Dendritic cell treated with granulocyte-macrophage colony-stimulating factor and Interleukin-4, amounts not matched to agents 40 ng/mL and 50 ng/mL, for 4 days (primary cell): ENCODE measurements at regions not wholly inside any gene's neighbourhood (a gene's known extent, or its start where the extent isn't known, plus 50 kb on each side); places are given as distances from the start of the nearest gene placed in this dataset.

Experiments used
- H3K27ac Mint-ChIP-seq: one replicate; pipeline ENCODE4 v1.8.0; 2022; ENCODE audit warnings: mild to moderate bottlenecking, mixed read lengths
- H3K27me3 Mint-ChIP-seq: one replicate; pipeline ENCODE4 v1.8.0; 2022; ENCODE audit warnings: mild to moderate bottlenecking, mixed read lengths
- H3K36me3 Mint-ChIP-seq: one replicate; pipeline ENCODE4 v1.8.0; 2022; ENCODE audit warnings: low read depth, mixed read lengths
- H3K4me1 Mint-ChIP-seq: one replicate; pipeline ENCODE4 v1.8.0; 2022; ENCODE audit warnings: low read depth, mixed read lengths
- H3K4me3 Mint-ChIP-seq: one replicate; pipeline ENCODE4 v1.8.0; 2022; ENCODE audit warnings: mild to moderate bottlenecking, moderate library complexity, mixed read lengths
- H3K9me3 Mint-ChIP-seq: one replicate; pipeline ENCODE4 v1.8.0; 2022; ENCODE audit warnings: mixed read lengths
- intact Hi-C: fragments of 100-400 bp; cut with micrococcal nuclease; formaldehyde crosslinking; loops from one replicate; pipeline ENCODE4 v1.15.0; 2022

- no peaks in the 10 kb centered on the region for H3K36me3 Mint-ChIP-seq
- H3K4me1 Mint-ChIP-seq: peaks cover 41% of the 10 kb centered on the region
- H3K4me3 Mint-ChIP-seq: no peak overlapping the region
- no peaks in the 10 kb centered on the region for H3K9me3 Mint-ChIP-seq
- intact Hi-C loops: loop anchor here (10.0 kb wide), 2 partner anchors 472 to 1488 kb away; no protein-coding TSS in a partner anchor
- peaks cover 23% of the 10 kb centered on the region for H3K27me3 Mint-ChIP-seq
- no peak overlapping the region for H3K27ac Mint-ChIP-seq
Measured at GRCh38 chr14:97546491-97547230, 749.5 kb downstream of the VRK1 start.

GRCh38 chr14:97550463-97550862 is 753.3 kb downstream of the VRK1 start:
- Mint-ChIP-seq H3K4me3 (no peak overlapping the region), H3K27ac (no peak overlapping the region), H3K36me3 (no peaks in the 10 kb centered on the region), H3K4me1 (peaks cover 9% of the 10 kb centered on the region), H3K27me3 (peaks cover 24% of the 10 kb centered on the region), H3K9me3 (no peaks in the 10 kb centered on the region)
- intact Hi-C loops: no loop called here

- intact Hi-C loops: no loop called here
- H3K9me3 Mint-ChIP-seq: peaks cover 7% of the 10 kb centered on the region
- no peak overlapping the region for H3K27ac Mint-ChIP-seq
- no peaks in the 10 kb centered on the region for H3K4me1 Mint-ChIP-seq
- H3K27me3 Mint-ChIP-seq: peaks cover 26% of the 10 kb centered on the region
- no peak overlapping the region for H3K4me3 Mint-ChIP-seq
- no peaks in the 10 kb centered on the region for H3K36me3 Mint-ChIP-seq
Measured at GRCh38 chr14:97554597-97554996, 757.4 kb downstream of the VRK1 start.

GRCh38 chr14:97564334-97564733 is 767.2 kb downstream of the VRK1 start:
- Mint-ChIP-seq H3K36me3 (no peaks in the 10 kb centered on the region), H3K4me3 (no peak overlapping the region), H3K27ac (no peak overlapping the region), H3K4me1 (no peaks in the 10 kb centered on the region), H3K27me3 (peaks cover 31% of the 10 kb centered on the region), H3K9me3 (peaks cover 17% of the 10 kb centered on the region)
- intact Hi-C loops: no loop called here

- peaks cover 14% of the 10 kb centered on the region for H3K27me3 Mint-ChIP-seq
- intact Hi-C loops: no loop called here
- H3K9me3 Mint-ChIP-seq: peaks cover 17% of the 10 kb centered on the region
- H3K27ac Mint-ChIP-seq: no peak overlapping the region
- H3K4me3 Mint-ChIP-seq: no peak overlapping the region
- H3K36me3 Mint-ChIP-seq: no peaks in the 10 kb centered on the region
- peaks cover 5% of the 10 kb centered on the region for H3K4me1 Mint-ChIP-seq
Measured at GRCh38 chr14:97571201-97571600, 774.0 kb downstream of the VRK1 start.

DNA sequence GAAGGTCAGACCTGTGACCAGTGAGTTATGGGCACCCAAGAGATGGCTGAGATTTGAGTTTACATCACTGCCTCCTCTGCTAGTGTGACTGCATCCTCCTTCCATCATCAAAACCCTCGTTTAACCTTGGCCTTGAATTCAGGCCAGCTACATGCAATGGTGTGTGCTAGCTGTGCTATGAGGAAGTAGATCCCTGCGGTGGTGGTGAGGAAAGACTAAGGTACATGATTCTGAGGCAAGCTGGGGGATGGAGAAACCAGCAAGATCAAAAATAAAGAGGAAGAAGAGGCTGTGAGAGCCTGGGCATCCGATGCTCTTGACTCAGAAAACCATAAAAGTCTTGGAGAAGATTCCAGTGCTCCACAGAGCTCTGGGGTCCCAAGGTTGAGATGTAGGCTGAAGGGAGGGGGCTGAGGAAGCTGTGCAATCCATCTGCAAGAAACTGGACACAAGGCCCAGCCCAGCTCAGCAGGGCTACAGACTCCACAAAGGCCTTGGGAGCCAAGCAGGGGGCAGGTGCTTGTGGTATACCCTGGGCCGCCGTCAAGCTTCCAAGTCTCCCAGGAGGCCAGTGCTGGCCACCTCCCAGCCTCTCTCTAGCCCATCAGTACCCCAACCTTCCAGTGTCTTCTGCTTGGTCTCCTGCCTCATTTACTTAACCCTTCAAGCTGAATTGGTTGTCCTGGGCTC is 774.8 kb downstream of the VRK1 start:
- no peaks in the 10 kb centered on the region for H3K36me3 Mint-ChIP-seq
- H3K27ac Mint-ChIP-seq: no peak overlapping the region
- H3K4me3 Mint-ChIP-seq: no peak overlapping the region
- H3K9me3 Mint-ChIP-seq: peaks cover 17% of the 10 kb centered on the region
- H3K27me3 Mint-ChIP-seq: peaks cover 15% of the 10 kb centered on the region
- intact Hi-C loops: no loop called here
- H3K4me1 Mint-ChIP-seq: peaks cover 5% of the 10 kb centered on the region

GRCh38 chr14:97572583-97573458 is 775.6 kb downstream of the VRK1 start:
- intact Hi-C loops: no loop called here
- Mint-ChIP-seq H3K27ac (no peak overlapping the region), H3K27me3 (peaks cover 16% of the 10 kb centered on the region), H3K4me3 (no peak overlapping the region), H3K9me3 (peaks cover 17% of the 10 kb centered on the region), H3K4me1 (peaks cover 5% of the 10 kb centered on the region), H3K36me3 (no peaks in the 10 kb centered on the region)

DNA sequence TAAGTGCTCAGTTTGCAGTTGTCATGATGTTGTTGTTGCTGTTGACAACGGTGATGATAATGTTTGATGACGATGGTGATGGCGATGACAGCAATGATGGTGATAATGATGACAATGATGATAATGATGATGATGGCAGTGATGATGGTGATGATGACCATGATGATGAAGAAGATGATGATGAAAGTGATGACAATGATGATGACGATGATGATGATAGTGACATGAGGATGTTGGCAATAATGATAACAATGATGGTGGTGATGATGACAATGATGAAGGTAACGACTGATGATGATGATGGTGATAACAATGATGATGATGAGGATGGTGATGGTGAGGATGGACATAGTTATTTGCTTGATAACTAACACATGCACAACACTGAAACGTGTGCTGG is 778.5 kb downstream of the VRK1 start:
- Mint-ChIP-seq H3K27me3 (peaks cover 8% of the 10 kb centered on the region), H3K4me3 (no peak overlapping the region), H3K9me3 (peaks cover 17% of the 10 kb centered on the region), H3K27ac (no peak overlapping the region), H3K36me3 (no peaks in the 10 kb centered on the region), H3K4me1 (peaks cover 5% of the 10 kb centered on the region)
- intact Hi-C loops: no loop called here

- Mint-ChIP-seq H3K9me3 (peaks cover 13% of the 10 kb centered on the region), H3K27me3 (peaks cover 5% of the 10 kb centered on the region), H3K36me3 (no peaks in the 10 kb centered on the region), H3K27ac (no peak overlapping the region), H3K4me3 (no peak overlapping the region), H3K4me1 (no peaks in the 10 kb centered on the region)
- intact Hi-C loops: no loop called here
Measured at GRCh38 chr14:97578982-97579548, 781.9 kb downstream of the VRK1 start.

- no peak overlapping the region for H3K4me3 Mint-ChIP-seq
- no peaks in the 10 kb centered on the region for H3K36me3 Mint-ChIP-seq
- H3K4me1 Mint-ChIP-seq: no peaks in the 10 kb centered on the region
- intact Hi-C loops: loop anchor here (10.0 kb wide), 1 partner anchor 526 kb away; no protein-coding TSS in a partner anchor
- peaks cover under 1% of the 10 kb centered on the region for H3K9me3 Mint-ChIP-seq
- H3K27ac Mint-ChIP-seq: no peak overlapping the region
- H3K27me3 Mint-ChIP-seq: peaks cover 3% of the 10 kb centered on the region
Measured at GRCh38 chr14:97581016-97581415, 783.8 kb downstream of the VRK1 start.

GRCh38 chr14:97582022-97582421 is 784.8 kb downstream of the VRK1 start:
- no peaks in the 10 kb centered on the region for H3K9me3 Mint-ChIP-seq
- no peak overlapping the region for H3K4me3 Mint-ChIP-seq
- intact Hi-C loops: loop anchor here (10.0 kb wide), 1 partner anchor 527 kb away; no protein-coding TSS in a partner anchor
- H3K36me3 Mint-ChIP-seq: no peaks in the 10 kb centered on the region
- H3K27ac Mint-ChIP-seq: no peak overlapping the region
- H3K4me1 Mint-ChIP-seq: no peaks in the 10 kb centered on the region
- H3K27me3 Mint-ChIP-seq: peaks cover 2% of the 10 kb centered on the region

- intact Hi-C loops: loop anchor here (10.0 kb wide), 1 partner anchor 530 kb away; no protein-coding TSS in a partner anchor
- H3K4me3 Mint-ChIP-seq: no peak overlapping the region
- peaks cover 6% of the 10 kb centered on the region for H3K9me3 Mint-ChIP-seq
- no peaks in the 10 kb centered on the region for H3K4me1 Mint-ChIP-seq
- H3K36me3 Mint-ChIP-seq: no peaks in the 10 kb centered on the region
- no peak overlapping the region for H3K27ac Mint-ChIP-seq
- peaks cover 5% of the 10 kb centered on the region for H3K27me3 Mint-ChIP-seq
Measured at GRCh38 chr14:97584528-97584927, 787.3 kb downstream of the VRK1 start.

DNA sequence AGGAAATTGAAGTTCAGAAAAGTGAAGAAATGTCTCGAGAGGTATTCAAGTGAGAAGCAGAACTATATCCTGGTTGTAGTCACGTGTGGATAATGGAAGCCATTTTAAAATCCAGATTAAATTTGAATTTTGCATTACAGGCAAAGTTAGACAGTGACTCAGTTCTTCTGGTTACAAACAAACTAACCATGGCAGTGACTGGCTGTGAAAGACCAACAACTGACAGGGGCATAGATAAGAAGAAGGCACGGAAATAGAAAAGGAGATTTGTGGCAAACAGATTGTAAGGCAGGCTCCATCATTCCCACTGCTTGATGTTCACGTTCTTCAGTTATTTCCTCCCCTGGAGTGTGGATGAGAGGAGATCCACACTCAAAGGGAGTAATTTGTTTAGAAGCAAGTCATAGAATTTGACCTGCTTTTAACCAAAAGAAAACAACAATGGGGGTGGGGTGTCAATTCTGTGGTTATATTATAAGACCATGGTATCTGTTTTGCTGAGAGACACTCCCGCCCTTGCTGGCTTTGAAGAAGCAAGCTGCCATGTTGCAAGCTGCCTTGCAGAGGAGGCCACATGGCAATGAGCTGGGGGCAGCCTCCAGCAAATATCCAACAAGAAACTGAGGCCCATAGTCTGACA is 795.3 kb downstream of the VRK1 start:
- H3K27me3 Mint-ChIP-seq: peaks cover 7% of the 10 kb centered on the region
- no peak overlapping the region for H3K27ac Mint-ChIP-seq
- intact Hi-C loops: no loop called here
- no peak overlapping the region for H3K4me3 Mint-ChIP-seq
- H3K4me1 Mint-ChIP-seq: peaks cover 6% of the 10 kb centered on the region
- H3K9me3 Mint-ChIP-seq: peaks cover 6% of the 10 kb centered on the region
- H3K36me3 Mint-ChIP-seq: no peaks in the 10 kb centered on the region
